Liver (tissue), 8 donors: ENCODE measurements at regions not wholly inside any gene's neighbourhood (a gene's known extent, or its start where the extent isn't known, plus 50 kb on each side); places are given as distances from the start of the nearest gene placed in this dataset.

Experiments
- DNase-seq: peaks from one replicate; pipeline ENCODE4 v3.0.0-alpha.2; 2017; ENCODE audit warnings: low spot score
- H3K27ac ChIP-seq, 2 donors: one replicate each; pipeline ENCODE4 v1.7.0; 2013; ENCODE audit warnings: inconsistent platforms in 2 of 2, low read length in 2 of 2, control low read depth in 1 of 2, low read depth in 1 of 2, mild to moderate bottlenecking in 1 of 2
- H3K27me3 ChIP-seq, 4 donors: one replicate each; pipeline versions ENCODE4 v1.6.1 to v1.7.0; 2013; ENCODE audit warnings: low read length in 3 of 4, inconsistent platforms in 1 of 4, mild to moderate bottlenecking in 1 of 4, moderate library complexity in 1 of 4; ENCODE audit not compliant: control insufficient read depth in 4 of 4, insufficient read depth in 4 of 4
- H3K36me3 ChIP-seq, 4 donors: one replicate each; pipeline versions ENCODE4 v1.6.1 to v1.7.0; 2013; ENCODE audit warnings: low read length in 3 of 4, mild to moderate bottlenecking in 3 of 4, low read depth in 1 of 4, moderate library complexity in 1 of 4; ENCODE audit not compliant: control insufficient read depth in 4 of 4, insufficient read depth in 3 of 4
- H3K4me1 ChIP-seq, 4 donors: one replicate each; pipeline versions ENCODE4 v1.6.1 to v1.7.0; 2013; ENCODE audit warnings: low read length in 3 of 4, mild to moderate bottlenecking in 3 of 4, moderate library complexity in 1 of 4; ENCODE audit not compliant: control insufficient read depth in 4 of 4, insufficient read depth in 4 of 4
- H3K4me3 ChIP-seq, 3 donors: one replicate each; pipeline versions ENCODE4 v1.6.1 to v1.7.0; 2013; ENCODE audit warnings: low read length in 3 of 3, control low read depth in 1 of 3, low read depth in 1 of 3, mild to moderate bottlenecking in 1 of 3
- H3K9ac ChIP-seq, 2 donors: one replicate each; pipeline ENCODE4 v1.7.0; 2013; ENCODE audit warnings: low read length in 2 of 2, mild to moderate bottlenecking in 2 of 2, moderate library complexity in 2 of 2, control low read depth in 1 of 2, low read depth in 1 of 2
- H3K9me3 ChIP-seq, 4 donors: one replicate each; pipeline versions ENCODE4 v1.6.1 to v1.7.0; 2013; ENCODE audit warnings: low read length in 3 of 4; ENCODE audit not compliant: control insufficient read depth in 4 of 4
- ATF3 ChIP-seq: IDR thresholded peaks from 2 replicates; pipeline ENCODE4 v1.6.1; 2016; ENCODE audit warnings: antibody characterized with exemption
- CTCF ChIP-seq: fragments of 150-350 bp; IDR thresholded peaks from 2 replicates; pipeline ENCODE4 v1.5.1; 2017; ENCODE audit warnings: improper control_type of control experiment, low read depth, low read length; ENCODE audit not compliant: missing input control
- EGR1 ChIP-seq, 2 donors: IDR thresholded peaks; 2 replicates each; pipeline ENCODE4 v1.6.1; 2016 to 2018; ENCODE audit warnings: antibody characterized with exemption in 2 of 2, low read depth in 2 of 2
- FOXA1 ChIP-seq: IDR thresholded peaks from 2 replicates; pipeline ENCODE4 v1.6.1; 2016; ENCODE audit warnings: antibody characterized with exemption
- FOXA2 ChIP-seq: IDR thresholded peaks from 2 replicates; pipeline ENCODE4 v1.6.1; 2016; ENCODE audit warnings: antibody characterized with exemption
- GABPA ChIP-seq, 2 donors: IDR thresholded peaks in 1 of 2; conservative IDR thresholded peaks in 1 of 2; 2 replicates each; pipeline ENCODE4 v1.6.1; 2016; ENCODE audit warnings: antibody characterized with exemption in 2 of 2, mild to moderate bottlenecking in 1 of 2, moderate library complexity in 1 of 2
- HNF4A ChIP-seq, 2 donors: conservative IDR thresholded peaks; 2 replicates each; pipeline ENCODE4 v1.6.1; 2016; ENCODE audit warnings: antibody characterized with exemption in 2 of 2, mild to moderate bottlenecking in 2 of 2
- HNF4G ChIP-seq: IDR thresholded peaks from 2 replicates; pipeline ENCODE4 v1.6.1; 2016; ENCODE audit warnings: antibody characterized with exemption
- JUND ChIP-seq, 2 donors: IDR thresholded peaks; 2 replicates each; pipeline ENCODE4 v1.6.1; 2016; ENCODE audit warnings: antibody characterized with exemption in 2 of 2
- MAX ChIP-seq: IDR thresholded peaks from 2 replicates; pipeline ENCODE4 v1.6.1; 2016; ENCODE audit warnings: antibody characterized with exemption
- NR2F2 ChIP-seq: IDR thresholded peaks from 2 replicates; pipeline ENCODE4 v1.6.1; 2016; ENCODE audit warnings: antibody characterized with exemption
- REST ChIP-seq: IDR thresholded peaks from 2 replicates; pipeline ENCODE4 v1.6.1; 2016; ENCODE audit warnings: antibody characterized with exemption, mild to moderate bottlenecking
- RXRA ChIP-seq, 2 donors: IDR thresholded peaks; 2 replicates each; pipeline ENCODE4 v1.6.1; 2017 to 2018; ENCODE audit warnings: antibody characterized with exemption in 2 of 2, mild to moderate bottlenecking in 1 of 2
- TAF1 ChIP-seq: conservative IDR thresholded peaks from 2 replicates; pipeline ENCODE4 v1.6.1; 2016; ENCODE audit warnings: antibody characterized with exemption, mild to moderate bottlenecking
- YY1 ChIP-seq: IDR thresholded peaks from 2 replicates; pipeline ENCODE4 v1.6.1; 2016; ENCODE audit warnings: antibody characterized with exemption, mild to moderate bottlenecking
- ZBTB33 ChIP-seq: IDR thresholded peaks from 2 replicates; pipeline ENCODE4 v1.6.1; 2016; ENCODE audit warnings: antibody characterized with exemption
- WGBS: extraction: QIAGEN DNeasy Blood & Tissue Kit; methylation state at CpG from one replicate; pipeline ENCODE4 v1.1.7; 2013; 5-methylcytosine and 5-hydroxymethylcytosine counted together
- donor health status: healthy.
- donor health status: healthy.
- donor health status: healthy.
- donor health status: healthy.
- donor health status: healthy.

GRCh38 chr1:112308716-112309115 is 87.3 kb upstream of the CTTNBP2NL start:
- Histone ChIP-seq H3K27ac (no peak overlapping the region), H3K9me3 (no peaks in the 10 kb centered on the region), H3K4me3 (no peak overlapping the region), H3K36me3 (no peaks in the 10 kb centered on the region), H3K4me1 (no peaks in the 10 kb centered on the region), H3K9ac (no peak overlapping the region), H3K27me3 (peaks cover 0 to 7% (median 0%) of the 10 kb centered on the region in 4 donors)
- 73% methylated on average over 5 of the region's 5 CpGs for WGBS
- TF ChIP-seq ATF3: no peak
- no peak for TF ChIP-seq HNF4G
- no peak for TF ChIP-seq TAF1
- no peak for TF ChIP-seq REST
- no peak for TF ChIP-seq GABPA (IDR thresholded peaks at IDR 0.05 in 1 of 2, conservative IDR thresholded peaks at IDR 0.05 in 1 of 2)
- no peak for TF ChIP-seq EGR1 (IDR thresholded peaks at IDR 0.05; ENCODE audit: low read depth in 2 of 2)
- no peak for TF ChIP-seq CTCF
- TF ChIP-seq YY1: no peak
- no peak for TF ChIP-seq JUND (IDR thresholded peaks at IDR 0.05)
- no peak for TF ChIP-seq MAX
- no peak for TF ChIP-seq FOXA2
- no peak for TF ChIP-seq ZBTB33
- no peak for TF ChIP-seq FOXA1
- no peak for TF ChIP-seq HNF4A (conservative IDR thresholded peaks at IDR 0.05)
- TF ChIP-seq NR2F2: no peak
- no peak for DNase-seq

GRCh38 chr1:112309499-112309898 is 86.5 kb upstream of the CTTNBP2NL start:
- Histone ChIP-seq H3K9me3 (no peaks in the 10 kb centered on the region), H3K36me3 (no peaks in the 10 kb centered on the region), H3K27me3 (peaks cover 0 to 8% (median 0%) of the 10 kb centered on the region in 4 donors), H3K27ac (no peak overlapping the region), H3K4me3 (no peak overlapping the region), H3K9ac (no peak overlapping the region), H3K4me1 (no peaks in the 10 kb centered on the region)
- DNase-seq: no peak
- WGBS: 79% methylated on average over 5 of the region's 5 CpGs
- TF ChIP-seq HNF4G (no peak), RXRA (IDR thresholded peaks at IDR 0.05) (no peak), ATF3 (no peak), FOXA2 (no peak), CTCF (no peak)
